H1 (cell line): ENCODE measurements at regions not wholly inside any gene's neighbourhood (a gene's known extent, or its start where the extent isn't known, plus 50 kb on each side); places are given as distances from the start of the nearest gene placed in this dataset.

Source experiments
- CTCF ChIA-PET: fragments of 300-600 bp; sonication (Branson Sonifier 250); formaldehyde crosslinking; loops from one replicate; lab custom pipeline; 2021; ENCODE audit not compliant: partially characterized antibody; lab: Charles Lee
- POLR2A ChIA-PET: fragments of 300-600 bp; sonication (Branson Sonifier 250); formaldehyde crosslinking; loops from one replicate; lab custom pipeline; 2021; ENCODE audit warnings: inconsistent platforms; ENCODE audit not compliant: partially characterized antibody; lab: Charles Lee
- DNase-seq, 2 experiments: peaks; one replicate each; pipeline versions ENCODE4 v3.0.0 to v3.0.0-alpha.2; 2010 to 2022; ENCODE audit warnings: low spot score in 2 of 2, low read depth in 1 of 2, mixed read lengths in 1 of 2
- FAIRE-seq: peaks from 2 replicates; lab custom pipeline; 2011; peaks lifted over from hg19 to GRCh38; lab: Jason Lieb, UNC
- H2AFZ ChIP-seq: 2 replicates; pipeline ENCODE4 v1.8.1; 2012; ENCODE audit warnings: low read length, inconsistent platforms
- H2AK5ac ChIP-seq: 2 replicates; pipeline ENCODE4 v1.6.1; 2013; ENCODE audit warnings: low read depth, low read length
- H2BK120ac ChIP-seq: replicated peaks from 2 replicates; pipeline ENCODE3; 2013; ENCODE audit warnings: low read depth, low read length, inconsistent platforms
- H2BK12ac ChIP-seq: 2 replicates; pipeline ENCODE4 v1.6.1; 2013; ENCODE audit warnings: low read depth, low read length
- H2BK15ac ChIP-seq: 2 replicates; pipeline ENCODE4 v1.6.1; 2013; ENCODE audit warnings: low read length
- H2BK20ac ChIP-seq: 2 replicates; pipeline ENCODE4 v1.6.1; 2013; ENCODE audit warnings: low read length
- H2BK5ac ChIP-seq: 2 replicates; pipeline ENCODE4 v1.6.1; 2013; ENCODE audit warnings: low read depth, low read length
- H3K14ac ChIP-seq: 2 replicates; pipeline ENCODE4 v1.6.1; 2013; ENCODE audit warnings: inconsistent platforms; ENCODE audit not compliant: insufficient read length
- H3K18ac ChIP-seq: 2 replicates; pipeline ENCODE4 v1.6.1; 2013; ENCODE audit warnings: low read length; ENCODE audit errors: extremely low read depth
- H3K23ac ChIP-seq: 2 replicates; pipeline ENCODE4 v1.6.1; 2013; ENCODE audit warnings: inconsistent platforms; ENCODE audit not compliant: insufficient read length
- H3K23me2 ChIP-seq: 2 replicates; pipeline ENCODE4 v1.6.1; 2013; ENCODE audit warnings: low read depth, low read length
- H3K27ac ChIP-seq: 2 replicates; pipeline ENCODE4 v1.6.1; 2011; ENCODE audit warnings: low read depth, low read length, inconsistent platforms
- H3K27me3 ChIP-seq, 4 experiments: replicated peaks in 1 of 4; 1 replicate in 1 of 4; 2 replicates in 3 of 4; pipeline versions ENCODE4 v1.6.1 to v1.8.1; 2011 to 2013; ENCODE audit warnings: low read length in 3 of 4, mild to moderate bottlenecking in 3 of 4, inconsistent platforms in 2 of 4, mixed read lengths in 2 of 4, moderate library complexity in 1 of 4; ENCODE audit not compliant: control insufficient read depth in 3 of 4, insufficient read depth in 3 of 4; ENCODE audit errors: extremely low read depth in 1 of 4
- H3K36me3 ChIP-seq, 4 experiments: 2 replicates each; pipeline versions ENCODE4 v1.6.1 to v1.8.1; 2011 to 2013; ENCODE audit warnings: mild to moderate bottlenecking in 4 of 4, low read length in 3 of 4, moderate library complexity in 2 of 4, control low read depth in 1 of 4, inconsistent platforms in 1 of 4; ENCODE audit not compliant: insufficient read depth in 4 of 4, control insufficient read depth in 2 of 4
- H3K4ac ChIP-seq: replicated peaks from 2 replicates; pipeline ENCODE3; 2013; ENCODE audit warnings: low read length, low read depth, mixed read lengths, inconsistent platforms; ENCODE audit not compliant: insufficient read length
- H3K4me1 ChIP-seq, 4 experiments: replicated peaks in 1 of 4; 1 replicate in 1 of 4; 2 replicates in 3 of 4; pipeline versions ENCODE4 v1.6.1 to v1.8.1; 2011 to 2013; ENCODE audit warnings: low read length in 3 of 4, inconsistent platforms in 2 of 4, mixed read lengths in 1 of 4; ENCODE audit not compliant: insufficient read depth in 4 of 4, control insufficient read depth in 3 of 4
- H3K4me2 ChIP-seq, 2 experiments: 2 replicates each; pipeline versions ENCODE4 v1.6.1 to v1.8.1; 2011 to 2013; ENCODE audit warnings: low read depth in 2 of 2, low read length in 2 of 2, control low read depth in 1 of 2, inconsistent platforms in 1 of 2, mild to moderate bottlenecking in 1 of 2; ENCODE audit not compliant: insufficient read depth in 1 of 2
- H3K4me3 ChIP-seq, 4 experiments: fragments of 200-600, 300-600 bp in 1 of 4; sonication (generic), shearing (Covaris generic), sonication (Bioruptor Twin) in 1 of 4; 2 replicates each; pipeline versions ENCODE4 v1.5.1 to v1.8.1; 2011 to 2016; ENCODE audit warnings: low read length in 4 of 4, low read depth in 3 of 4, control low read depth in 2 of 4, inconsistent platforms in 2 of 4, mild to moderate bottlenecking in 2 of 4, mixed read lengths in 1 of 4, moderate library complexity in 1 of 4; ENCODE audit not compliant: insufficient read depth in 2 of 4; ENCODE audit errors: extremely low read depth in 1 of 4
- H3K56ac ChIP-seq: replicated peaks from 2 replicates; pipeline ENCODE3; 2013; ENCODE audit warnings: low read depth, mild to moderate bottlenecking, mixed read lengths, low read length, inconsistent platforms; ENCODE audit not compliant: insufficient read length
- H3K79me1 ChIP-seq: 2 replicates; pipeline ENCODE4 v1.6.1; 2013; ENCODE audit warnings: low read depth, low read length, control low read depth
- H3K79me2 ChIP-seq, 2 experiments: 2 replicates each; pipeline versions ENCODE4 v1.6.1 to v1.8.1; 2012 to 2013; ENCODE audit warnings: low read length in 2 of 2, mild to moderate bottlenecking in 2 of 2, inconsistent platforms in 1 of 2; ENCODE audit not compliant: insufficient read depth in 2 of 2, control insufficient read depth in 1 of 2
- H3K9ac ChIP-seq, 4 experiments: replicated peaks in 1 of 4; 1 replicate in 1 of 4; 2 replicates in 3 of 4; pipeline versions ENCODE4 v1.6.1 to v1.8.1; 2011 to 2013; ENCODE audit warnings: low read depth in 3 of 4, low read length in 3 of 4, control low read depth in 2 of 4, mild to moderate bottlenecking in 2 of 4, moderate library complexity in 2 of 4, inconsistent platforms in 1 of 4; ENCODE audit errors: extremely low read depth in 1 of 4
- H3K9me3 ChIP-seq, 2 experiments: 2 replicates each; pipeline versions ENCODE4 v1.6.1 to v1.8.1; 2012 to 2013; ENCODE audit warnings: mild to moderate bottlenecking in 2 of 2, moderate library complexity in 2 of 2, control low read depth in 1 of 2, inconsistent platforms in 1 of 2, low read depth in 1 of 2, low read length in 1 of 2, mixed read lengths in 1 of 2; ENCODE audit not compliant: insufficient read depth in 2 of 2
- H4K20me1 ChIP-seq, 2 experiments: replicated peaks in 1 of 2; 2 replicates each; pipeline versions ENCODE3 to v1.8.1; 2011 to 2013; ENCODE audit warnings: inconsistent platforms in 2 of 2, low read length in 2 of 2, mild to moderate bottlenecking in 1 of 2; ENCODE audit not compliant: insufficient read depth in 2 of 2, control insufficient read depth in 1 of 2
- H4K5ac ChIP-seq: 2 replicates; pipeline ENCODE4 v1.6.1; 2013; ENCODE audit warnings: low read length, low read depth, mixed read lengths, inconsistent platforms; ENCODE audit not compliant: insufficient read length
- H4K8ac ChIP-seq: 2 replicates; pipeline ENCODE4 v1.8.0; 2013; ENCODE audit warnings: mild to moderate bottlenecking, moderate library complexity, low read length, inconsistent platforms; ENCODE audit not compliant: insufficient read depth; ENCODE audit errors: extremely low read depth
- H4K91ac ChIP-seq: replicated peaks from 2 replicates; pipeline ENCODE3; 2013; ENCODE audit warnings: low read length, mixed read lengths, inconsistent platforms; ENCODE audit not compliant: insufficient read length
- NANOG ChIP-seq: IDR thresholded peaks from 2 replicates; pipeline ENCODE4 v1.6.1; 2011; ENCODE audit warnings: low read length, low read depth, mild to moderate bottlenecking, inconsistent platforms; ENCODE audit not compliant: insufficient read depth, poor library complexity, severe bottlenecking
- POLR2A ChIP-seq, 2 experiments: IDR thresholded peaks; 1 replicate in 1 of 2; 2 replicates in 1 of 2; pipeline ENCODE4 v1.6.1; 2011; ENCODE audit warnings: low read depth in 2 of 2, low read length in 2 of 2, mild to moderate bottlenecking in 2 of 2; ENCODE audit errors: control extremely low read depth in 1 of 2
- TCF12 ChIP-seq: IDR thresholded peaks from 2 replicates; pipeline ENCODE4 v1.6.1; 2011; ENCODE audit warnings: low read depth, mild to moderate bottlenecking, low read length
- TEAD4 ChIP-seq: IDR thresholded peaks from 2 replicates; pipeline ENCODE4 v1.6.1; 2012; ENCODE audit warnings: low read depth, low read length, inconsistent platforms, mixed read lengths

DNA sequence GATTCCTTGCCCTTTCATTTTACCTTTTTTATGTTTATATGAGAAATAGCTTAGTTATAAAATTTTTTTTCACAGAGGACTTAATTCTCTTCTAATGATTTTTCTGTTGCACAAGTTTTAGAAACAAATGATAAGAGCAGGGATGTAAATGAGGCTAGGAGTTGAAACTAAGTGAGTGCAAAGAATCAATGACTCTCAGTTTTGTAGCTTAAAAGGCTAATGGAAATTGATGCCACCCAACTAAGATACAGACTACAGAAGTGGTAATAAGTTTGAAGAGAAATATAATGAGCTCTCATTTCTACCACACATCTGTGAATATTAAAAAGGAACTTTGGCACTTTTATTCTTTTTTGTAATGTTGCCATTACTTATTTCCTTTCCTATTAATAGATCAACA, 105.1 kb downstream of the LURAP1L start:
- H3K79me2 ChIP-seq: no peaks in the 10 kb centered on the region
- H4K20me1 ChIP-seq: no peaks in the 10 kb centered on the region
- no peak overlapping the region for H4K91ac ChIP-seq
- CTCF ChIA-PET: interaction anchor here (0.7 kb wide), 2 partner anchors 162 to 1736 kb away, joined by 3 read pairs; no protein-coding TSS in a partner anchor
- H3K14ac ChIP-seq: no peak overlapping the region
- H3K9me3 ChIP-seq: no peaks in the 10 kb centered on the region
- H4K8ac ChIP-seq: no peak overlapping the region
- H3K4me3 ChIP-seq: no peak overlapping the region
- H3K4ac ChIP-seq: no peak overlapping the region
- no peaks in the 10 kb centered on the region for H3K23me2 ChIP-seq
- H2BK120ac ChIP-seq: no peak overlapping the region
- DNase-seq: no peak
- H2BK20ac ChIP-seq: no peak overlapping the region
- TF ChIP-seq POLR2A (IDR thresholded peaks at IDR 0.05; ENCODE audit: control extremely low read depth in 1 of 2, low read depth in 2 of 2, low read length in 2 of 2) (no peak), TCF12 (no peak), TEAD4 (no peak), NANOG (no peak)
- no peak for FAIRE-seq
- no peak overlapping the region for H2AK5ac ChIP-seq
- no peaks in the 10 kb centered on the region for H3K27me3 ChIP-seq
- H3K79me1 ChIP-seq: no peaks in the 10 kb centered on the region
- no peaks in the 10 kb centered on the region for H3K36me3 ChIP-seq
- no peak overlapping the region for H2AFZ ChIP-seq
- no peak overlapping the region for H3K27ac ChIP-seq
- H2BK15ac ChIP-seq: no peak overlapping the region
- no peak overlapping the region for H3K9ac ChIP-seq
- H3K23ac ChIP-seq: no peak overlapping the region
- H2BK5ac ChIP-seq: no peak overlapping the region
- no peak overlapping the region for H2BK12ac ChIP-seq
- no peak overlapping the region for H4K5ac ChIP-seq
- no peak overlapping the region for H3K4me2 ChIP-seq
- H3K4me1 ChIP-seq: 0 out of 7 replicates have a peak, but pooled peaks cover 0 to 2% (median 0%) of the 10 kb centered on the region in 4 experiments
- H3K56ac ChIP-seq: no peak overlapping the region
- no peak overlapping the region for H3K18ac ChIP-seq
- POLR2A ChIA-PET: no interaction called here
